ENCODE measurements at regions not wholly inside any gene's neighbourhood (a gene's known extent, or its start where the extent isn't known, plus 50 kb on each side); places are given as distances from the start of the nearest gene placed in this dataset.
A peak's percentile ranks its signal among the peaks of the same experiment; 100 is the strongest.

DNA sequence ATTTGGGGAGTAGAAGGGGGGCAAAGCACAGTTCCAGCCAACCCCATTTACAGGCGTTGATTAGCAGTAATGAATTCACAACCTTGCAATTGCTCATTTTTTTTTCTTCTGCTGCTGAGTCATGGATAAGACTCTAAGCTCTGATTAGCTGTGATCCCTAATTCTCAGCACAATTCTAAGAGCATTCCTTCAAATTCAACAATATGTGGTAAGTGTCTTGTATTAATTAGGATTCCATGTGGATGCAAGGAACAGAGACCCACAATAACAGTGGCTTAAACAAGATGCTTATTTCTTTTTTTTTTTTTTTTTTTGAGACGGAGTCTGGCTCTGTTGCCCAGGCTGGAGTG lies 133.4 kb downstream of the PALM2AKAP2 start:
- Histone ChIP-seq H3K4me1 (ENCODE audit: insufficient read depth, low read length, severe bottlenecking) (peaks cover 93% of the 10 kb centered on the region), H3F3A (ENCODE audit: insufficient read depth, low read length) (peaks cover 5% of the 10 kb centered on the region; the same call in 1 of the 2 replicates), H3K4me3 (ENCODE audit: low read depth, low read length, poor library complexity, severe bottlenecking) (no peak overlapping the region), H3K9me2 (ENCODE audit: low read depth, low read length) (no peaks in the 10 kb centered on the region), H3K36me3 (ENCODE audit: insufficient read depth, low read length) (no peaks in the 10 kb centered on the region), H2AFZ (ENCODE audit: low read length) (no peak overlapping the region), H3K9ac (ENCODE audit: low read length) (peak overlapping the region; percentile 55), H4K20me1 (ENCODE audit: insufficient read depth, low read length) (no peaks in the 10 kb centered on the region), H3K9me3 (ENCODE audit: low read length) (no peaks in the 10 kb centered on the region), H3K79me2 (ENCODE audit: insufficient read depth, low read length) (no peaks in the 10 kb centered on the region), H3K27ac (ENCODE audit: low read depth, low read length, poor library complexity, severe bottlenecking) (peak overlapping the region; percentile 98), H3K27me3 (ENCODE audit: insufficient read depth, low read length) (no peaks in the 10 kb centered on the region), H3K4me2 (ENCODE audit: low read length) (peak overlapping the region; percentile 41)
- TF ChIP-seq, protein P1, sequence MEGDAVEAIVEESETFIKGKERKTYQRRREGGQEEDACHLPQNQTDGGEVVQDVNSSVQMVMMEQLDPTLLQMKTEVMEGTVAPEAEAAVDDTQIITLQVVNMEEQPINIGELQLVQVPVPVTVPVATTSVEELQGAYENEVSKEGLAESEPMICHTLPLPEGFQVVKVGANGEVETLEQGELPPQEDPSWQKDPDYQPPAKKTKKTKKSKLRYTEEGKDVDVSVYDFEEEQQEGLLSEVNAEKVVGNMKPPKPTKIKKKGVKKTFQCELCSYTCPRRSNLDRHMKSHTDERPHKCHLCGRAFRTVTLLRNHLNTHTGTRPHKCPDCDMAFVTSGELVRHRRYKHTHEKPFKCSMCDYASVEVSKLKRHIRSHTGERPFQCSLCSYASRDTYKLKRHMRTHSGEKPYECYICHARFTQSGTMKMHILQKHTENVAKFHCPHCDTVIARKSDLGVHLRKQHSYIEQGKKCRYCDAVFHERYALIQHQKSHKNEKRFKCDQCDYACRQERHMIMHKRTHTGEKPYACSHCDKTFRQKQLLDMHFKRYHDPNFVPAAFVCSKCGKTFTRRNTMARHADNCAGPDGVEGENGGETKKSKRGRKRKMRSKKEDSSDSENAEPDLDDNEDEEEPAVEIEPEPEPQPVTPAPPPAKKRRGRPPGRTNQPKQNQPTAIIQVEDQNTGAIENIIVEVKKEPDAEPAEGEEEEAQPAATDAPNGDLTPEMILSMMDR (IDR thresholded peaks at IDR 0.05; ENCODE audit: low read length) = no peak
- no peak for TF ChIP-seq EZH2 (IDR thresholded peaks at IDR 0.05; ENCODE audit: borderline replicate concordance, low read length)

DNA sequence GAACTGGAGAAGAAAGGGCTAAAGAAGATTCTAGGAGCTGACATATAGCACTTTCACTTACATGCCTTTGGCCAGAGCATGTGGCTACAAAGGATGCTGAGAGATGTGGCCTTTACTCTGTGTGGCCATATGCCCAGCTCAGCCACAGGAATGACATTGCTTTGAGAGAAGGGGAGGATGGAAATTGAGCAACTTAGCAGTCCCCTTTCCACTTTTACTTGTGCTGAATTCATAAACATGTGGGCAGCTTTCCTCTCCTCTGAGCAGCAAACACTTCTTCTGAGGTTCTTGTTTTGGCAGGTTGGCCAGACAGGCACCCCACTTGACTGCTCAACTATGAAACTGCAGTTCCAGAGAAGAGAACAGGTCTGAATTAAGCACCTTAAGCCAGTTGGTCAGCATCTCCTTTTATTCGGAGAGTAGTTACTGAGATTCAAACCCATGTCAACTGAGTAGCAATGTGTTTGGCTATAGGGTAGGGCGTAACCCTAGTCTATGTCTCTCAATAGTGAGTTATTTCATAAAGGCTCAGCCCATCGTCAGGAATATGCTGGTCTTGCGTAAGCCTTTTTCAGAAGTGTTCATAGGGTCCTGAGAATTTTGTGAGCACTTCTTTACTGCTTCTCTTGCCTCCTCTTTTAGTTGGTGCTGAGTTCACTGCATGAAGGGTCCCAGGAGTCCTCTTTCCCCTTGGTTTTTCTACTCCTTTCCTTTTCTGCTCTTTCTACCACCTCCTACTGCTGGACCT lies 134.5 kb downstream of the PALM2AKAP2 start:
- no peaks in the 10 kb centered on the region for H3K9me2 ChIP-seq (ENCODE audit: low read depth, low read length)
- no peaks in the 10 kb centered on the region for H4K20me1 ChIP-seq (ENCODE audit: insufficient read depth, low read length)
- H3K4me1 ChIP-seq (ENCODE audit: insufficient read depth, low read length, severe bottlenecking) = peaks cover 93% of the 10 kb centered on the region
- H3K27ac ChIP-seq (ENCODE audit: low read depth, low read length, poor library complexity, severe bottlenecking) = peak overlapping the region; percentile 98
- peak overlapping the region; percentile 10 for H3K4me3 ChIP-seq (ENCODE audit: low read depth, low read length, poor library complexity, severe bottlenecking)
- no peaks in the 10 kb centered on the region for H3K27me3 ChIP-seq (ENCODE audit: insufficient read depth, low read length)
- peaks cover 5% of the 10 kb centered on the region; the same call in 1 of the 2 replicates for H3F3A ChIP-seq (ENCODE audit: insufficient read depth, low read length)
- no peak for TF ChIP-seq EZH2 (IDR thresholded peaks at IDR 0.05; ENCODE audit: borderline replicate concordance, low read length)
- TF ChIP-seq, protein P1 (IDR thresholded peaks at IDR 0.05; ENCODE audit: low read length) = no peak
- peak overlapping the region; percentile 56 for H3K4me2 ChIP-seq (ENCODE audit: low read length)
- H3K36me3 ChIP-seq (ENCODE audit: insufficient read depth, low read length) = no peaks in the 10 kb centered on the region
- H3K9me3 ChIP-seq (ENCODE audit: low read length) = no peaks in the 10 kb centered on the region
- no peak overlapping the region for H2AFZ ChIP-seq (ENCODE audit: low read length)
- peak overlapping the region; percentile 72 for H3K9ac ChIP-seq (ENCODE audit: low read length)
- H3K79me2 ChIP-seq (ENCODE audit: insufficient read depth, low read length) = no peaks in the 10 kb centered on the region

DNA sequence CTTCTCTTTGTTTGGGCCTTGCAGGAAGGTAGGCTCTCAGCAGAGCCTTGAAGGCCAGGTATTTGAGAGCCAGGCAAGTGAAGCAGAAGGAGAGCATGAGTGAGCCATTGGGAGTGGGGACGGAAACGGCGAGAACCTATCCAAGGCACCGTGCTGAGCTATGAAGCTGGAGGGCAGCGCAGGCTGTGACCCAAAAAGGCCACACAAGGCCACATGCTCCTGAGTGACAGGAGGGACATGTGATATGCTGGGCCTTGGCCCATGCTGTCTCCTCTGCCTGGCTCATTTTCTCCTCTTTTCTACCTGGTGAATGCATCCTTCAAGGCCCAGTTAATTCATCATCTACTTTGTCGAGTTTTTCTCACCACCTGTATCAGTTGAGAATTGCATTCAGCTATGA lies 136.3 kb downstream of the PALM2AKAP2 start:
- Histone ChIP-seq H3K9ac (ENCODE audit: low read length) (peak overlapping the region; percentile 65; the same call in 1 of the 2 replicates), H3K79me2 (ENCODE audit: insufficient read depth, low read length) (no peaks in the 10 kb centered on the region), H3F3A (ENCODE audit: insufficient read depth, low read length) (peaks cover 5% of the 10 kb centered on the region; the same call in 1 of the 2 replicates), H3K36me3 (ENCODE audit: insufficient read depth, low read length) (no peaks in the 10 kb centered on the region), H3K27me3 (ENCODE audit: insufficient read depth, low read length) (no peaks in the 10 kb centered on the region), H3K27ac (ENCODE audit: low read depth, low read length, poor library complexity, severe bottlenecking) (peak overlapping the region; percentile 98), H3K9me3 (ENCODE audit: low read length) (no peaks in the 10 kb centered on the region), H3K9me2 (ENCODE audit: low read depth, low read length) (no peaks in the 10 kb centered on the region), H3K4me1 (ENCODE audit: insufficient read depth, low read length, severe bottlenecking) (peaks cover 99% of the 10 kb centered on the region), H3K4me2 (ENCODE audit: low read length) (no peak overlapping the region), H4K20me1 (ENCODE audit: insufficient read depth, low read length) (no peaks in the 10 kb centered on the region), H2AFZ (ENCODE audit: low read length) (no peak overlapping the region), H3K4me3 (ENCODE audit: low read depth, low read length, poor library complexity, severe bottlenecking) (no peak overlapping the region)
- no peak for TF ChIP-seq EZH2 (IDR thresholded peaks at IDR 0.05; ENCODE audit: borderline replicate concordance, low read length)
- TF ChIP-seq, protein P1 (IDR thresholded peaks at IDR 0.05; ENCODE audit: low read length) = no peak
